AG04449 (cell line): ENCODE measurements at regions not wholly inside any gene's neighbourhood (a gene's known extent, or its start where the extent isn't known, plus 50 kb on each side); places are given as distances from the start of the nearest gene placed in this dataset.

Source experiments
- CTCF ChIA-PET: fragments of 350-600 bp; formaldehyde crosslinking; extraction: SDS; loops from one replicate; lab custom pipeline; 2021; ENCODE audit warnings: antibody characterized with exemption; lab: Yijun Ruan, JAX
- POLR2A ChIA-PET: fragments of 400-600, 350-600 bp; formaldehyde crosslinking; extraction: SDS; loops from one replicate; lab custom pipeline; 2020; ENCODE audit warnings: antibody characterized with exemption, inconsistent platforms; lab: Yijun Ruan, JAX
- DNase-seq: peaks from one replicate; pipeline ENCODE4 v3.0.0-alpha.2; 2010; ENCODE audit warnings: low read depth, low spot score
- H3K4me3 ChIP-seq: 2 replicates; pipeline ENCODE4 v1.5.1; 2011; ENCODE audit warnings: low read depth, mild to moderate bottlenecking, control low read depth, low read length
- CTCF ChIP-seq: IDR thresholded peaks from one replicate; pipeline ENCODE4 v1.5.1; 2011; ENCODE audit warnings: mild to moderate bottlenecking, moderate library complexity, low read length, control low read depth, inconsistent platforms; ENCODE audit not compliant: insufficient read depth; ENCODE audit errors: missing control alignments

GRCh38 chr18:26794230-26795101 is 71.0 kb downstream of the AQP4 start:
- no peak for TF ChIP-seq CTCF
- ChIA-PET CTCF (no interaction called here), POLR2A (no interaction called here)
- DNase-seq: no peak
- H3K4me3 ChIP-seq: no peak overlapping the region

DNA sequence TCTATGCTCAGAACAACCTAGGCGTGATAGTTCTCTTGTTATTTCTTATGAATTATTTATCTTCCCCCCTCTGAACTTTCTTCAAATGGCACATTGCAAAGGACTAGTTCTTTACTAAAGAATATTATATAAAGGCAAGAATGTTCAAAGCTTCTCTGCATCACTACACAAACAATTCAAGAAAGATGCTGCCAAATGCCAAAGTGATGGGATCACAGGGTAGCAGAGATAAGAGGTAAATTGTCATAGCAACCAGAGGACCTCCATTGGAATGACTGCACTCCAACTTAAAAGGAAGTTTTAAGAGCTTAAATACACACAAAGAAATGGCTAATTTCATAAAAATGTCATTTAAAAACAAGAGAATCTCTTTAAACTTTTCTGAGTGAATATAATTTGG is 72.8 kb downstream of the AQP4 start:
- no peak for TF ChIP-seq CTCF
- DNase-seq: peak; percentile 24
- POLR2A ChIA-PET: no interaction called here
- H3K4me3 ChIP-seq: no peak overlapping the region
- CTCF ChIA-PET: no interaction called here

DNA sequence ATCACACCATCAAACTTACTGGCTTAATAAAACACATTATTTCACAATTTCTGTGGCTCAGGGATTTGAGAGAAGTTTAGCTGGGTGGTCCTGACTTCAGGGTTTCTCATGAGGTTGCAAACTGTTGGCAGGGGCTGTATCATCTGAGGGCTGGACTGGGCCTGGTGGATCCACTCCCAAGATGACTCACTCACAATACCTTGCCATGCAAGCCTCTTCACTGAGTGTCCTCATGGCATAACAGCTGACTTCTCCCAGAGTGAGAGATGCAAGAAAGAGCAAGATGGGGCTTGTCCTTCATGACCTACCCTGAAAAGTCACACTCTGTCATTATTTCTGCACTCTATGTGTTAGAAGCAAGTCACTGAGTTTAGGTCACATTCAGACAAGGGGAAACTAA is 73.8 kb downstream of the AQP4 start:
- H3K4me3 ChIP-seq: no peak overlapping the region
- ChIA-PET CTCF (no interaction called here), POLR2A (no interaction called here)
- no peak for DNase-seq
- no peak for TF ChIP-seq CTCF

DNA sequence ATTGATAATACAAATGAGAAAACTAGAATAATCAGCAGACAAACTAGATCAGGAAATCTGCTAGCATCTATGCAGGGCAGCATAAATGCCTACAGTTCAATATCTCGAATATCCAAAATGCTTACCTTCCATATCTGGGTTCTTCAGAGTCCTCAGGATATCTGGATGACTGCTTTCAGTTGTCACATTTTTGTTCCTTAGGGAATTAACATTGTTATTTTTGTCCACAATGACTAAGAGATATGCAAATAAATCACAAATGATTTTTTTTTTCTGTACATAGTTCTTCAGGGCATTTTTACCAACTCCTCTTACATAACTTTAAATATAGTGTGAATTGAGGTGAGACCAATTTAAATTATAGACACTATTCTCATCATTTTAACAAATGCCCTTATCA is 80.9 kb downstream of the AQP4 start:
- H3K4me3 ChIP-seq: no peak overlapping the region
- no peak for DNase-seq
- ChIA-PET POLR2A (no interaction called here), CTCF (no interaction called here)
- TF ChIP-seq CTCF: no peak

DNA sequence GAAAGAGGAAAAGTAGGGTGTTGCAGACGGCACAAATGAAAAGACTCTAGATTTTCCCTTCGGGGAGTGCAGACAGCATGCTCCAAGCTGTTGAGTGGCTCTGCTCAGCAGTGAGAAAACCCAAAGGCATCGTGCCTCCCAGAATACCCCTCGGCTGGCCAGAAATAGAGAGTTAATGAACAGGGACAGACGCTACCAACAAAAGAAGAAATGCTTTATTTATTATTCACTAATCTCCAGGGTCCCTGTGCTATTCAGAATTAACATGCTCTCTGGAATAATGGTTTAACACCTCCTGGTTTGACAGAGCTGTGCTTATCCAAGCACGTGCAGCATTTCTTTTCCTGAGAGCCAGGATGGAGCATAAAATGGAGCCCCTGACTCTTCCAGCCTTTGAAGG is 82.3 kb downstream of the AQP4 start:
- ChIA-PET POLR2A (no interaction called here), CTCF (no interaction called here)
- no peak overlapping the region for H3K4me3 ChIP-seq
- no peak for DNase-seq
- no peak for TF ChIP-seq CTCF

DNA sequence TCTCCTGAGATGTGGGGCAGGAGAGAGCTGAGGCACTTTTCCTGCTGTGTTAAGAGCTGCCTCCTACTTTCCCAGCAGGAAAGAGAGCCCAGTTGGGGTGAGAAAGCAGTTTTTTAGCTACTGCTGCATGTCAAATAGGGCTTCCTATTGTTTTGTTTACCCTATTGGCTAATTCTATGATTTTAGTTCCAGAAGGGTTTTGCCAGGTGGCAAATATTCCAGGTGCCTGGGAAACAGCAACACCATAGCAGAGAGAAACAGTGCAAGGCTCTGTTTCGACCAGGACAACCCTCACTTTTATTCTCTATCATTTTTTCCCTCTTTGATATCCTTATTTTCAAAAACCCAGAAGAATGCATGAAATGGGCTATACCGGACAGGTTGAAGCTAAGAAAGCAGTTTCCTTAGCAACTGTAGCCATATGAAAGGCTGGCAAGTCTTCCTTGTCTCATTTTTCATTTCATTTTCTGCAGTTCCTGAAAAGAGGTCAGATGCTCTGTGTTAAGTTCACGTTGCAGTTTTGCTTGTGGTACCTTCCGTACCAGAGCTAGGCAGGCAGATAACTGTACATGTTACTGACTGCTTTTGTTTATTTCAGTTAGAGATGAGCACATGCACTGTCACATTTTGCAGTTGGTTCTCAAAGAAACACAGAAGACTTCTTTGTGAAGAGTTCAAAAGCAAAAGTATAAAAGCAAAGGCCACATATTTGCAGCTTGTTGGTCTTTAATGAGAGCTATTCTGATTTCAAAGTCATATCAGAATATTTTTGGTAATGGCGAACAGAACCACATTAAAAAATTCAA is 84.8 kb downstream of the AQP4 start:
- ChIA-PET POLR2A (no interaction called here), CTCF (no interaction called here)
- TF ChIP-seq CTCF: no peak
- DNase-seq: no peak
- H3K4me3 ChIP-seq: no peak overlapping the region
